IMR-90 (cell line): ENCODE measurements at regions not wholly inside any gene's neighbourhood (a gene's known extent, or its start where the extent isn't known, plus 50 kb on each side); places are given as distances from the start of the nearest gene placed in this dataset.

Experiments
- ATAC-seq: fragments of 200-7000 bp; cut with Tn5 transposase; 2 replicates; pipeline ENCODE4 v1.9.1; 2020; ENCODE audit warnings: low read depth, mild to moderate bottlenecking, moderate library complexity
- BruUV-seq: library from RNA; stranded (reverse); fragments of 400-500 nt; replicated peaks from 2 replicates; lab custom pipeline; 2021; lab: Mats Ljungman, UMichigan
- CTCF ChIA-PET: fragments of 300-600 bp; formaldehyde crosslinking; extraction: SDS; loops from one replicate; lab custom pipeline; 2021; ENCODE audit warnings: antibody characterized with exemption; lab: Yijun Ruan, JAX
- POLR2A ChIA-PET: fragments of 300-600 bp; sonication (Branson Sonifier 250); formaldehyde crosslinking; loops from one replicate; lab custom pipeline; 2022; ENCODE audit warnings: antibody characterized with exemption; ENCODE audit not compliant: unreplicated experiment; lab: Charles Lee
- DNase-seq: peaks from one replicate; pipeline ENCODE4 v3.0.0; 2013
- H2AFZ ChIP-seq: replicated peaks from 2 replicates; pipeline ENCODE3; 2013; ENCODE audit warnings: low read length, mild to moderate bottlenecking; ENCODE audit not compliant: poor library complexity
- H2AK5ac ChIP-seq: 2 replicates; pipeline ENCODE4 v1.6.1; 2013; ENCODE audit warnings: low read depth, low read length, inconsistent platforms
- H2AK9ac ChIP-seq: replicated peaks from 2 replicates; pipeline ENCODE3; 2013; ENCODE audit warnings: mild to moderate bottlenecking, low read depth, low read length, moderate library complexity; ENCODE audit not compliant: poor library complexity
- H2BK120ac ChIP-seq: 2 replicates; pipeline ENCODE4 v1.6.1; 2013; ENCODE audit warnings: low read depth, low read length, inconsistent platforms
- H2BK15ac ChIP-seq: 3 replicates; pipeline ENCODE4 v1.6.1; 2013; ENCODE audit warnings: low read depth, low read length, inconsistent platforms
- H2BK20ac ChIP-seq: 2 replicates; pipeline ENCODE4 v1.6.1; 2013; ENCODE audit warnings: low read depth, mild to moderate bottlenecking, inconsistent platforms, low read length, moderate library complexity
- H2BK5ac ChIP-seq: 2 replicates; pipeline ENCODE4 v1.6.1; 2013; ENCODE audit warnings: mild to moderate bottlenecking, low read depth, low read length, inconsistent platforms; ENCODE audit not compliant: poor library complexity, severe bottlenecking
- H3K14ac ChIP-seq: replicated peaks from 2 replicates; pipeline ENCODE4 v1.6.1; 2013; ENCODE audit warnings: low read depth, low read length, inconsistent platforms
- H3K18ac ChIP-seq: 2 replicates; pipeline ENCODE4 v1.6.1; 2013; ENCODE audit warnings: low read depth, low read length, control low read depth
- H3K23ac ChIP-seq: 2 replicates; pipeline ENCODE4 v1.6.1; 2013; ENCODE audit warnings: low read depth, low read length, inconsistent platforms
- H3K27ac ChIP-seq: 2 replicates; pipeline ENCODE4 v1.5.1; 2013; ENCODE audit warnings: mild to moderate bottlenecking, control low read depth, low read length; ENCODE audit not compliant: insufficient read depth
- H3K27me3 ChIP-seq: 2 replicates; pipeline ENCODE4 v1.6.1; 2013; ENCODE audit warnings: low read length; ENCODE audit not compliant: control insufficient read depth, insufficient read depth
- H3K36me3 ChIP-seq: 2 replicates; pipeline ENCODE4 v1.6.1; 2013; ENCODE audit warnings: low read length, mixed read lengths; ENCODE audit not compliant: control insufficient read depth, insufficient read depth
- H3K4ac ChIP-seq: 2 replicates; pipeline ENCODE4 v1.6.1; 2013; ENCODE audit warnings: low read depth, low read length, inconsistent platforms
- H3K4me1 ChIP-seq: 2 replicates; pipeline ENCODE4 v1.6.1; 2013; ENCODE audit warnings: low read length, mixed read lengths; ENCODE audit not compliant: control insufficient read depth, insufficient read depth
- H3K4me2 ChIP-seq: 2 replicates; pipeline ENCODE4 v1.6.1; 2013; ENCODE audit warnings: low read depth, mild to moderate bottlenecking, control low read depth, low read length, moderate library complexity
- H3K4me3 ChIP-seq: 2 replicates; pipeline ENCODE4 v1.5.1; 2013; ENCODE audit warnings: low read depth, mild to moderate bottlenecking, control low read depth, low read length, moderate library complexity; ENCODE audit not compliant: insufficient read depth
- H3K56ac ChIP-seq: 2 replicates; pipeline ENCODE4 v1.6.1; 2013; ENCODE audit warnings: low read length, inconsistent platforms; ENCODE audit not compliant: insufficient read depth; ENCODE audit errors: extremely low read depth
- H3K79me1 ChIP-seq, 2 experiments: 2 replicates each; pipeline ENCODE4 v1.6.1; 2013; ENCODE audit warnings: low read length in 2 of 2, inconsistent platforms in 1 of 2, low read depth in 1 of 2
- H3K9ac ChIP-seq: 2 replicates; pipeline ENCODE4 v1.6.1; 2013; ENCODE audit warnings: low read depth, low read length, control low read depth
- H3K9me1 ChIP-seq: 2 replicates; pipeline ENCODE4 v1.6.1; 2013; ENCODE audit warnings: low read length, inconsistent platforms; ENCODE audit not compliant: insufficient read depth
- H3K9me3 ChIP-seq: 2 replicates; pipeline ENCODE4 v1.6.1; 2013; ENCODE audit warnings: low read length; ENCODE audit not compliant: control insufficient read depth, insufficient read depth
- H4K20me1 ChIP-seq: 2 replicates; pipeline ENCODE4 v1.6.1; 2013; ENCODE audit warnings: low read length, inconsistent platforms; ENCODE audit not compliant: insufficient read depth
- H4K5ac ChIP-seq: 2 replicates; pipeline ENCODE4 v1.6.1; 2013; ENCODE audit warnings: mild to moderate bottlenecking, low read depth, low read length, control low read depth
- H4K8ac ChIP-seq, 2 experiments: 2 replicates each; pipeline ENCODE4 v1.6.1; 2013; ENCODE audit warnings: low read depth in 2 of 2, low read length in 2 of 2, control low read depth in 1 of 2, inconsistent platforms in 1 of 2
- H4K91ac ChIP-seq: 2 replicates; pipeline ENCODE4 v1.6.1; 2013; ENCODE audit warnings: low read depth, low read length, inconsistent platforms; ENCODE audit not compliant: insufficient read depth
- BHLHE40 ChIP-seq: fragments of 150-350 bp; IDR thresholded peaks from 2 replicates; pipeline ENCODE4 v1.6.1; 2016; ENCODE audit warnings: mild to moderate bottlenecking, low read depth, low read length
- MAZ ChIP-seq: IDR thresholded peaks from 2 replicates; pipeline ENCODE4 v1.6.1; 2012; ENCODE audit warnings: low read depth, mild to moderate bottlenecking, low read length, improper control_type of control experiment, moderate library complexity, borderline replicate concordance
- RCOR1 ChIP-seq: IDR thresholded peaks from 2 replicates; pipeline ENCODE4 v1.6.1; 2012; ENCODE audit warnings: mild to moderate bottlenecking, low read length, improper control_type of control experiment; ENCODE audit not compliant: insufficient replicate concordance
- RFX5 ChIP-seq: IDR thresholded peaks from 2 replicates; pipeline ENCODE4 v1.8.0; 2012; ENCODE audit warnings: low read depth, mild to moderate bottlenecking, low read length, moderate library complexity
- WGBS, 2 experiments: methylation state at CpG; one replicate each; pipeline versions ENCODE4 v1.1.5 to v1.1.7; 2013; ENCODE audit warnings: missing lambda C conversion rate in 2 of 2; ENCODE audit not compliant: insufficient read length in 1 of 2; ENCODE audit errors: extremely low coverage in 2 of 2; 5-methylcytosine and 5-hydroxymethylcytosine counted together
- dilution Hi-C: fragments of 300-500 bp; cut with HindIII; formaldehyde crosslinking; loops from one replicate; pipeline ENCODE4 v1.14.3; 2018; ENCODE audit warnings: low sequenced_read_pairs; ENCODE audit not compliant: unreplicated experiment
- in situ Hi-C: fragments of 300-500 bp; cut with MboI; formaldehyde crosslinking; loops from 3 replicates; pipeline ENCODE4 v1.14.3; 2019; ENCODE audit warnings: low sequenced_read_pairs, inconsistent platforms, mixed read lengths
- intact Hi-C: fragments of 100-400 bp; cut with micrococcal nuclease; formaldehyde crosslinking; loops from 2 replicates; pipeline ENCODE4 v1.10.0; 2022

GRCh38 chr3:757711-758110 lies 335.1 kb upstream of the CNTN6 start:
- in situ Hi-C loops (no loop called here), intact Hi-C loops (no loop called here), dilution Hi-C loops (no loop called here)
- H3K9ac ChIP-seq = no peak overlapping the region
- POLR2A ChIA-PET = no interaction called here
- TF ChIP-seq RCOR1 (no peak), RFX5 (no peak), BHLHE40 (no peak), MAZ (no peak)
- H2AK5ac ChIP-seq = no peak overlapping the region
- H2BK20ac ChIP-seq = no peak overlapping the region
- no peak overlapping the region for H4K5ac ChIP-seq
- ATAC-seq = no peak
- H2BK5ac ChIP-seq = no peak overlapping the region
- H3K9me3 ChIP-seq = peaks cover 5% of the 10 kb centered on the region; the same call in 1 of the 2 replicates
- WGBS, 2 experiments = no CpG with 5 or more reads among the region's 3 CpGs
- H3K4me1 ChIP-seq = no peaks in the 10 kb centered on the region
- no peaks in the 10 kb centered on the region for H4K20me1 ChIP-seq
- H3K18ac ChIP-seq = no peak overlapping the region
- H3K4me3 ChIP-seq = no peak overlapping the region
- H3K27ac ChIP-seq = no peak overlapping the region
- H3K23ac ChIP-seq = no peak overlapping the region
- DNase-seq = no peak
- no peak overlapping the region for H2AK9ac ChIP-seq
- no peak overlapping the region for H2BK120ac ChIP-seq
- no peak overlapping the region for H3K4me2 ChIP-seq
- H4K8ac ChIP-seq = no peak overlapping the region
- H3K56ac ChIP-seq = no peak overlapping the region
- no peaks in the 10 kb centered on the region for H3K27me3 ChIP-seq
- CTCF ChIA-PET = no interaction called here
- no peak overlapping the region for H4K91ac ChIP-seq
- no peak overlapping the region for H2BK15ac ChIP-seq
- no TSS peak for BruUV-seq
- H3K9me1 ChIP-seq = no peaks in the 10 kb centered on the region
- no peaks in the 10 kb centered on the region for H3K36me3 ChIP-seq
- no peak overlapping the region for H3K14ac ChIP-seq
- no peaks in the 10 kb centered on the region for H3K79me1 ChIP-seq
- H2AFZ ChIP-seq = no peak overlapping the region
- H3K4ac ChIP-seq = no peak overlapping the region
